Activated CD4-positive, alpha-beta T cell treated with anti-CD3 and anti-CD28 coated beads, Interleukin-2, Interleukin-6, amounts not matched to agents 100 ng/mL and 50 ng/mL, durations not matched to agents 16 hours and 8 hours (primary cell): ENCODE measurements at regions not wholly inside any gene's neighbourhood (a gene's known extent, or its start where the extent isn't known, plus 50 kb on each side); places are given as distances from the start of the nearest gene placed in this dataset.

Experiments
- DNase-seq: peaks from one replicate; pipeline ENCODE4 v3.0.0-alpha.2; 2020

DNA sequence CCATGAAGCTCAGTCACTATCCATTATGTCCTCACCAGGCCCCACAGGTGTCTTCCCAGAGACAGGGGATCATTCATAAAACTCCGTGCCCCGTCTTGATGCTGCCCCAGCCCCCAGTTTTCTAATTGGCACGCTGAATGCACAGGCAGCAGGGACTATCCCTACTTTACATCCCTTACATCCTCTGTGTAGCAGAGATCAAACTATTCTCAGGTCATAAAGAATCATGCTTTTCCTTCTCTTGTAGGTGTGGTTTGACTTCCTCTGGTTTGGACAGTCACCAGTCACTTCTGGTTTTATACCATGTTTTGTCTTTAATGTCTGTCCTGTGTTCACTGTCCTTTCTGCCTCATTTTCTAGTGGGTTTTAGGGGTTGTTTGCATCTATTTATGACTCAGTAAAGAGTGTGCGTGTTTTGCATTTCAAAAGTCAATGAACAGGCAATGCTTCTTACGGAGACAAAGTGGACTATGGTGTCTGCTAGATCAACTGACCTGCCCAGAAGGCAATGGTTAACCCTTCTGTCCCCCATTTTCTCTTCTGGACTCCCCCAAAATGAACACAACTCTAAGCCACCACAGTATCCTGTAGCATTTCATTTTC lies 140.4 kb upstream of the NPVF start:
- no peak for DNase-seq

DNA sequence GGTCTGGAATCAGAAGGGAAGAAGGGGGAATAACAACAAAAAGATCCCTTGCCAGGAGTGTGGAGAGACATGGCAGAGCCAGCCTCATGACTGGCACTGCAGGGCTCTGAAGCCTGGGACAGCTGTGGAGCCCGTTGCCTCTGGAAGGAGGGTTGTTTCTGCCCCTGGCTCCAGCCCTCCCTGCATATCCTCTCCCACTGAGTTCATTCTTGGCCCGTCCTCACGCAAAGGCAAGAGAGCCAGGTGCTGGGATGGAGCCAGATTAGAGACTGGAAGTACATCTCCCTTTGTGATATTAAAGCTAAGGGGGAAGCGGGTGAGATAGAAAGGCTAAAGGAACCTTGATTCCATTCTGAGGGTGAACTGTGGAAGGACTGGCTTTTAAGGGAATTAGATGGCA lies 141.5 kb upstream of the NPVF start:
- DNase-seq, result no peak

DNA sequence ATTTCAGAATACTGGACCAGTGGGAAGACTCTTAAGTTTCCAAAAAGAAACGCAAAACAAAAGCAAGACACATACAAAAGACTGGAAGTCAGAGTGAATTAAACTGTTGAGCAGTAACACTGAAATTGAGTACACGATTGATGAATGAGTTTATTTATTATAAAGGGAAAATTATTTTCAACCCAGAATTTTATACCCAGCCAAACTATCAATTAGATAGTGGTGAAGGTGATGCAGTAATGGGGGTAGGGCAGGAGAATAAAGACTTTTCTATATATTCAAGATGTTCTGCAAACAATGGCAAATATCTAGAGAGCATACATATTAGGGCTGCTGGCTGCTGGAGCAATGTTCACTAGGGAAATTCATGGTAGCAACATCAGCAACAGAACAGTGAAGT lies 143.7 kb upstream of the NPVF start:
- no peak for DNase-seq

DNA sequence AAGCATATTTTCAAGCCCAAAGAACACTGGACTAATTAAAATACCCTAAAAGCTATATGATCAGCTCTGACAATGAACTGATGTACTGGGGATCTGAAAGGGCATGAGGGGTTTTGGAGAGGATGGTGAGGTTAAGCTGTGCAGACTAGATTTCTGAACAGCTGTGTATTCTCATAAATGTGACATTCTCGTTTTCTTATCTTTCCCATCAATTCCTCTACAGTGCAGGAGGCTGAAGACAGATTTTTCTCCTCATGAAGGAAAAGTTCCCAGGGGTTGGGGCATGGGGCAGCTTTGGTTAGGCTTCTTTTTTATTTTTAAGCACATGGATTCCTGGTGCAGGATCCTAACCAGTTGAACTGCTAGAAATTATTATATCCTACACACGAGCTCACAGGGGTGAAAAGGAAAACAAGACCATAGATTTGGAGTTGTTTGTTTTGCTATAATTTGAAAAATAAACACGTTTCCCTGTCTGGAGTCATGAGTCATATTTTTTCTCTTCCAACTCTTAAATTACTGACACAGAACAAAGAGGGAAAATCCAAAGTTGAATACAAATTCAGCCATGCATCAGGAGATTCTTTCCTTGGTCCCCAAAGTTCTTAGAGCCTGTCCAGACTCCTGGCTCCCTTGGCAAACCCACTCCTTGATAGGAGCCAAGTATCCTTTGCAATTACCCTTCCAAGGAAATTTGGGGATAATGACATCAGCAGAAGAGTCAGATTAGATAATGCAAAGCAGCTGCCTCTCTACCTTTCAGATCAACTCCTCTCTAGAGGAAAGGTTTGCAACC lies 147.7 kb upstream of the NPVF start:
- no peak for DNase-seq

DNA sequence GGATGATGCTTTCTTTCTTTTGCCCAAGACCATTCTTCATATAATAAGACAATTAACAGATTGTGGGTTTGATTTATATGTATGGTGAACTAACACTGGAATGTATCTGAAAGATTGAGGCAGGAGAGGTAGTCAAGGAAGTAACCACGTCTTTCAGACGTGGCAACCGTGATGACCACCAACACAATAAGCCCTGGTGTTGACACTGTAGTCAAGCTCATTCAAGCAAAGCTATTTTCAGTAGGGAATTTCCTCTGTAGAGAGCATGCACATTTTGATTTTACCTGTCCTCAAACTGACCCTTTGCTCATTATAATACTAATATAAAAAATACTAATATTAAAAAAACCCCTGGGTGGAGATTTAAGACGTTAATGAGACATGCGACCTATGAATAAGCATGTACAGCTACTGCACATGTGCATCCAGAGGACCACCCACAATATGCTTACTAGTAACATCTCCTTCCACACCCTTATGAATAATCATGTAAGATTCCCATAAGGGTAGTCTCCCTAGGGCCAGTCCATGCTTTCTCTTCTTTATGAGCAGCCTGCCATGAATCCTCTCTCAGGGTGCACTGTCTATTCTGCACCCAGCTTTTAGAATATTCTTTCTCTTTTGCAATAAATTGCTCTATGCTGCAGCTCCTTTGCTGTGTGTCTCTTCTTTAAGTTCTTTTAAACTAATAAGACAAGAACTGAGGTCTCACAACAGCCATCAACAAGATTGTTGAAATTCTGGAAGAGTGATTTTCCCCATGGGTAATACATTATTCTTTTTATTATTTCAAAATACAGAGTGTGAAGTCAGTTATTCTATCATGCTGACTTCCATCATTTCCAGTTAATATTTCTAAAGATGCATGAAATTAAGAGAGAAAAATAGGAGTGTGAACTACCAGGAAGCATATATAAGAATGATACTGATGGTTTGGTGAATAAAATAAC lies 151.3 kb upstream of the NPVF start:
- no peak for DNase-seq

DNA sequence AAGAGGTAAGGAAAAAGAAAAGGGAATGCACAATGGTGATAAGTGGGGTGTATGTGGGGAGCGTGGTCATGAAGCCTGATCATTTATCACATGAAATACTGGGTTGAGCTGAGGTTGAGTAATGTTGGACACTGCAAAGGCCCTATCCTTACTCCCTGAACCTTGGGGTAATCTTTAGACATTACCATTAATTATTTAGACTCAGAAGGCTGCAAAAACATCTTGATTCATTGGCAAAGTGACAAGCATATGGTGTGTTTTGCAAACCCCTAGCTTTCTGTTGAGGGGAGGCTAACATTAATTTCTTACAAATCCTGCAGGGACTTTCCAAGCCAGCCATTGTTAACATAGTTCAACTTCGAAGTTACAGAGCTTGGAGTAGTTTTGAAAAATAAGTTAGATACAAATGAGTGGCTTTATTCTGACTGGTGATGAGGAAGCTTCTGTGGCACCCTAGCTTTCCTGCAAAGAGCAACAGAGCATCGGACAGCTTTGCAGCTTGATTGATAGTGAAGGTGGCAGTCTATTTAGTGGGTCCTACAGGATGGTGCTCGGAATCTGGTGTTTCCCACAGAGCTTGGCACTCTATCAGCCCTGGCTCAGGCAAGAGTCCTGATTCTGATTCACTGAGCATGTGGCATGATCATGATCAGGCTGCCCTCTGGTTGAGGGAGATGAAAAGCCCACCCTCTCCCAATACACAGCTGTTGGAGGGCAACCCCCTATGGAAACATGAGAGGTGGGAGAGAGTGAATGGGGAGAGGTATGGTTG lies 153.7 kb upstream of the NPVF start:
- no peak for DNase-seq

DNA sequence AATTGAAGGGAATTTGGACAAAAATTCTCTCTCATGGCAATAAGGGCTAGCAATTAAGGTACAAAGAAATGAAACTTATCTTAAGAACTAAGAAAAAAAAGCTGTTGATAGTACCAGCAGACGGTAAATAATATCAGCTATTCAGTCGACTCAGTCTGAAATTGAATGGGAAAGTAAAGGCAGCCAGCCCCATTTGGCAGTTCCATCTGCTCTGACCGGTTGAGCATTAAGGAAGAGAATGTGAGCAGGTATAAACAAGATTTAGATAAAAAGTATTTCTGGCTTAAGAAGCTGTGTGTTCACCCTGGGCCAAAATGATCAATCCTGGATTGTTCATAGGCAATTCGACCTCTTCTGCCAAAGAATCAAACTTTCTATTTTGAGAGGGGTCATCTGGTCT lies 154.6 kb upstream of the NPVF start:
- no peak for DNase-seq

DNA sequence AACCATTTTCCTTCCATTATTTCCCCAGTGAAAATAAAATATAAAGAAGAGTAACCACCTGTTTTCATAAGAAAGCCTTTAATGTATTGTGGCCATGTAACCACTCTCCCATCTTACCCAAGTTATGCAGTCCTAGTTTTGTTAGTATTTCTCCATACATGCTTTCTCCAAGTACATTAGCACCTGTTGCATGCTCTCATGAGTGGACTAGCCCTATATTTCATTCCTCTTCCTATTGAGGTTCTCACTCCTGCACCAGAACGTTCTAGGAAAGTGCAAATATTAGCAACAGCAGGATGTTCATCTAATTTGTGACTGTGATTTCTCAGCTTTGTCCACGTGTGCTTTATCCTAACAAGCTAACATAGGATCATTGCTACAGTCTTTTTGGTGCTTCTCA lies 155.1 kb upstream of the NPVF start:
- no peak for DNase-seq

DNA sequence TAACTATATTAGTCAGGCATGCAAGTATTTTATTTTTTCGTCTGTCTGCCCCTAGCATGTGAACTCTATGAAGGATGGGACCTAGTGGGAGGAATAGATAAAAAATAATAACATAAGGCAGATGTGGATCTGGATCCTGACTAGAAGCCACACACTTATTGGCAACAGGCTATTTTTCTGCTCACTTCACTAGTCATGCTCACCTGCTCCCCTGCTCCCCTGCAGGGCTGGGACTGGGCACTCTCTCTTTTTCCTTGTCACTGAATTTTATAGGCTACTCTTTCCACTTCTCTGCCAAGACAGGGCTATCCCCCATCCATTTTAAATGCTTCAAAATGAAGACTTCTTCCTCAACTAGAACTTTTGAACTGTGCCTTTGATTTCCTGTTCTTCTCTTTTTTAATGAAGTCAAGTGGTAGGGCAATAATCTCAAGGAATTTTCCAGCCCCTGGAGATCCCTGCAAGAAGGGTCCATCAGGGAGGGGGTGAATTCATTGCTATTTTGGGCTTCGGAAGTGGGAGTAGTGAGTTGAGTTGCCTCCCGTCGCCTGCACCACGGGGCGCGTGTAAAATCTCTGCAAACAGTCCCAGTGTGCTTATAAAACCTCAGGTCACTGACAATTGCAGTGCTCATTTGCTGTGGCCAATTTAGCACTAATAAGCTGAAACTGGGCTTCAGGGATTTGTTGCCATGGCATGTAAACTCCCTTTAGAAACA lies 156.7 kb upstream of the NPVF start:
- no peak for DNase-seq

DNA sequence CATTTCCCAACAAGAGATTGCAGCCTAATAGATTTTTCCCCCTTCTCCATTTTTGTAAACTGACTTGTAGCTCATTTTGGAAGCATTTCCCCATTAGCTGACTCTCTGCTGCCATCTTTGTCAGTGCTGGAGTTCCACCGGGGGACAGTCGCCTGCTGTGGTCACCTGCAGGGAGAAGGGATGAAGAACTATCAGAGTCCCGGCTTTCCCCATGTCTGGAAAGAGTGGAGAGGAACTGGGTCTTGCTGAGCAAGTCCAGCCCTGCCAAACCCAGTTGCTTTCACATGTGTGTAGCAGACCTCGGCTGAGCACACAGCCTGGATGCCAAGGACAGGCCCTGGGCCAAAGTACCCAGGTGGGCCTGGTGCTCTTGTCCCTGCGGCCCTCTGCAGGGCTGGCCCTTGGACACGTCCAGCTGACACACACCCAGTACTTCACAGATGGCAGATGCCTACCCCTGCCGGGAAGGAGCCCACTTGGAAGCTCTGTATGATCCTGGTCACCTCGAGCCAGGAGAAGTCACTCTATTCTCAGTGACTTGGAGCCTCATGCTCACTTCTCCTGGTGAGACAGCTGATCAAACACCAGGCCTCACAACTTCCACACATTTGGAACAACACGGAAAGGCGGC lies 157.3 kb upstream of the NPVF start:
- DNase-seq, result no peak

DNA sequence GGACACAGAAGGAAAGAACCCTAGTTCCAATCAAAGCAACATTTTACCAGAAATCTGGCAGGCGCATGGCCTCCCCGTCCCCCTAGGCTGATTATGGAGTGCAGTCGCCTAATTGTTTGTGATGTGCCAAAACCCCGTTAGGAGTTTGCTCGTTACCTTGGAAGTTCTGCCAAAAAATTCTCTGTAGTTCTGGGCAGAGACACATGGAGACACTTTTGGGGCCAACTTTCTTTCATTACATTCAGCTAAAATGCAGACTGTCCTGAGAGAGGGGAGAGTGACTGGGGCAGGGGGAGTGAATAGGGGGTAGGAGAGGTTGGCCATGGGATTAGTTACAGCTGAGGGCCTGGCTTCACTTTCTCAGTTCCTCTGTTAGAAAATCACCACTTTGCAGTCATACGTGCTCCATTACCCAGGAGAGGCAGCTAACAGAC lies 158.0 kb upstream of the NPVF start:
- DNase-seq, result no peak

DNA sequence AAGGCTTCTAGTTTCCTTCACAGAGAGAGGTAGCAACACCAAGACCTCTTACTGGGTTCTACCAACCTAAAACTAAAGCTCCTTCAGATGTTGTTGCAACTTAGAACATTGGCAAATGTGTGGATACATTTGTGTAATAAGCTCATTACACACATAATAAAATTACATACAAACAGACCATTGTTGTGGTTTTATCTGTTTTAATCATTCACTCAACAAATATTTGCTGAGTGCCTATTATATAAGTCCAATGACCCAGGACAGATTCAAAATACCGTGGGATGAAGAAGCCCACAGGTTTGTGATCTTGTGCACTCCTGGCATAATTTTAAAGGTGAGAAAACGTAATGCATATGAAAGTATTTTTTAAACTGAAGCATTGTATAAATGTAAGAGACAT lies 160.4 kb upstream of the NPVF start:
- DNase-seq, result no peak

DNA sequence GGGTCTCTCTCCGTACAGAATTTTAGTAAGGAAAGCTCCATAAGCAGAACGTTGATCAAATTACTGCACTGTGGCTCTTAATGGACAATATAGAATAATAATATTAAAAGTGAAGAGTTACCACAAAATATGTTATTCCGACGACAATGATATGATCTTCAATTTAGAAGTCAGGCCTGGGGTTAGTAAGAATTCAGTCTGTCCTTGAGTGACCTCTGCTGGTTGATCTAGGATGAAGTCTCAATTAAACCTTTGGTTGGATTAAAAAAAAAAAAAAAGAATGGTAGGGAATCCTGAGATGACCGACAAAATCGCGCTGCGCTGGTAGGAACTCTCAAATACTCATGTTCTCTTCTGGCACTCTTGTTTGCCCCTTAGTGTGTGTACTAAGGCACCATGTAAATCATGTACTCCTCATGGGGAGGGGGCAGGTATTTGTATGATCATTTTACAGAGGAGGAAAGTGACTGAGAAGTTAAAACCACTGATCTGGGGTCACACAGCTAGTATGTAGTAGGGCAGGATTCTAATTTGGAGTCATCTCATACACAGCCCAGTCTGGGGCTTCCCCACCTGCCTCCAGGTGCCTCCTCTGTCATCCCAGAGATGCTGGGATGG lies 161.3 kb upstream of the NPVF start:
- peak; percentile 35 for DNase-seq

DNA sequence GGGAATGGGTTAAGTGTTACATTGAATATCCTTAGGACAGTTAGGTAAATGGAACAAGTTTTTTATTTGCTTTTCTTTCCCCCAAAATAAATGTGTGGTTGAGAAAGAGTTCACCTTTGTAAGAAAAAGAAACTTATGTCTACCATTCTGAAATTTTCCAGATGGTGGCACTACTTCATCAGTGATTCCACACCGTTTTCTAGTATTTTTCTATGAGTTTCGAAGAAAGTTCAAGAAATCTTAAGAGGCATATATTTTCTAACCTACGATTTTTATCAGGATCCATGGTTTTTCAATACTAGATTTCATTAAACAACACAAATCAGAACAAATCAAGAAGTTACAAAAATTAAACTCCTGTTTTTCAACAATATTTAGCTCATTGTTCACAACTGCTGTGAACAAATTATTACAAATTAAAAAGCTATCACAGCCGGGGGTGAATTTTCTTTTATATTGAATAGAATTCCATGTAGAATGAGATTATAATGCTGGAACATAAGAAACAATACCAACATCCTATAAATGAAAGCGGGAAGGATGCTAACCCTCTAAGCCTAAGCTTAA lies 163.1 kb upstream of the NPVF start:
- no peak for DNase-seq

DNA sequence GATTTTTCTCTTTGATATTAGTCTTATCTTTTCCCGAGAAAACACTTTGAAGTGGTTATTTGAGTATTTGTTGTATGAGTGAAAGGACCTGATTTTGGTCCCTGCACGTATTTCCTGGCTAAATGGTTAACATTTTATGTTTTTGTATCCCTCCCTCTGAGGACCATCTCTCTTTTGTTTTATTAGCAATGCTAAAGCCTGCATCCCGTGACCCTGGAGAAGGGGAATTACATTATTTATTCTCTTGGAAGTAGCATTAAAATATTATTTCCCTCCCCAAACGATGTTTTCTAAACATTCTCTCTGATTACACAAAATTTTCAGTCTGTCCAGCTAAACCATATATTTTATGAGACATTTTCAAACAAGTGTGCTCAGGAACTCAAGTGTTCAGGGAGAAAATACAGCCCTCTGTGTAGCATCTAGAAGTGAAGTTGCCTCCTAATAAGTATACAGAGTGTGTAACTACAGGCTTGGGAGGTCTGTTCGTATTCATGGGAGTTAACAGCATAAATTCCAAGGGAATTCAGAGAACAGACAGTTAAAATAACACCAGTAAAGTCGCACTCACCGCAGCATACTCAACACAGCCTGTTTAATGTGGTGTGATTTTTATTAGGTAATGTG lies 163.8 kb upstream of the NPVF start:
- no peak for DNase-seq

DNA sequence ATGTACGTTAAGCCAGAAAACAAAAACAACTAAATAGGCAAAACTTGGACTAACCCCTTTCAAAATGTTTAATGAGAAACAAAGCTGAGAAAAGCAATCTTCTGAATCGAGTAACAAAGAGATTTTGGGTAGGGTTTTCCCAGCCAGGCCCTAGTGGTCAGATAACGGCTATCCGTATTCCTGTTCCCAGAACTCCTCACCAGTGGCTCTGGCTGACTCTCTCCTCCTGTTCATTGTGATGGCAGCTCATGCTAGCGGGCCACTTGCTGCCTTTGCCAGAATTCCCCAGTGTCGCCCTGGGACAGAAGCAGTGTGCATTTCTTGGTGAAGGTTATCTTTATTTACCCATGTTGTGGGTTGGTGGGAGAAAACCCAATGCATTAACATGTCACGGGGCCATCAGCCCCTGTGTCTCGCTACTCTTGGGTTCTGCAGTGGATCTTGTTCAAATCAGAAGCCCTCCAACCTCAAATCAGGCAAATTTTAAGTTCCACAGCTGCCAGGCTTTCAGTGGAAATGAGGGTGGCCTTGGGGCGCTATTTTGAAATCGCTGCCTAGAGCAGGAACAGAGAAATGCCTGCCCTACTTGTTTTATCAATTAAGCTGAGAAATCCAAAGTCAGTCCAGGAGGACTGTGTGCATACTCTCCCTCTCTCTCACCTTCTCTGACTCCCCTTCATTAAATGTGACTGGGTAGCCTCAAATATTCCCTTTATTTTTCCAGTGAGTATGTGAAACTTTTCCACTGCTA lies 164.5 kb upstream of the NPVF start:
- DNase-seq, result no peak

DNA sequence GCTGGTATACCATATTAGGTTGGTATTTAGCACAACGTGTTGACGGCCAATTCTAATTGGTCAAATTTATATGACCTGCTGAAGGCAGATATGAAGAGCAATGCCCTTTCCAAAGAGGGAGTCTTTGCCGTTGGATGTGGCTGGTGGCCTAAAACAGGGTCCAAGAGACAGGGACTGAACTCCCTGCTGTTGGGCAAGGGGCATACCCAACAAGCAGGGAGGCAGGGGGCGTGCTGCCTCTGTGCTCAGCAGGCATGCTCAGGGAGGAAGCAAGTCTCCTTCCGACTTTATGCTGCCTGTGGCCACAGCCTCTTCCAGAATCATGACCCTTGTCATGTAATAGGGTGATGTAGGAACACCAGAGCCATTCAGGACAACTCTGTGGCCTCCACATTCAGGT lies 167.7 kb upstream of the NPVF start:
- no peak for DNase-seq

DNA sequence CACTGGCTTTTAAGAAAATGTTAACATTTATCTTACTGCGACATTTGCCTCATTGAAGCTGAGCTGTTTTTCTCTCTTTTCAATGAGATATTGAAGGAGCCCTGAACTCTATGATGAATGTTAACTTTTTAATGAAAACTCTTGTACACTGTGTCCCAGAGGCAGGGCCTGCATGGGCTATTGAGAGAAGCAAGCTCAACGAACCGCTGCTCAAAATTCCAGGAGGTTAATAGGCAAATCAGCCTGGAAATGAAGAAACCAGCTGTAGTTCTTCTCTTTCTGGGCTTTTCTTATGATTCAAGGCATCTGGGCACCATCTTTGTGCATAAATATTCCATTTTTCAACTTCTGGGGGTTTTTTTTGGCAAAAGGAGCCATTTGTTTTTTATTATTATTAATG lies 168.4 kb upstream of the NPVF start:
- DNase-seq, result no peak

DNA sequence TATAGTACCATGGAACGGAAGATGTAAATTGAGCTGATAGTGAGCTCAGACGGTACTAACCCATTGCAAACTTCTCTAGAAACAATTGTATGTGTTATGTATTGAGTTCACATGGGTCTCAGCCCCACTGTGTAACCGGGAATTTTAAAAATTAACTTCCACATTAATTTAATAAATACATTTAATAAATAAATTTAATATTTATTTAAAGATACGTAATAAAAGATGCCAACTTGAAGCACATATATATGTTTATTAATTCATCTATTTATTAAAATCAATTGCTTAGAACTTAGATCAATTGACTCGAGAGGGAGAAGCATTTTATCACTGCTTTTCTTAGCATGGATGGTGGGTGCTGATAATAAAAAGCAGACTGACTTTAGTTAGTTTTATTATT lies 170.1 kb upstream of the NPVF start:
- no peak for DNase-seq
